Cardiac fibroblast (primary cell): ENCODE measurements at regions not wholly inside any gene's neighbourhood (a gene's known extent, or its start where the extent isn't known, plus 50 kb on each side); places are given as distances from the start of the nearest gene placed in this dataset.

Experiments used
- DNase-seq, 2 donors: peaks; one replicate each; pipeline versions ENCODE4 v3.0.0 to v3.0.0-alpha.2; 2010; ENCODE audit warnings: low read depth in 2 of 2
- H3K4me3 ChIP-seq, 2 donors: replicated peaks in 1 of 2; 1 replicate in 1 of 2; 2 replicates in 1 of 2; pipeline ENCODE4 v1.5.1; 2011; ENCODE audit warnings: low read depth in 2 of 2, low read length in 2 of 2, mild to moderate bottlenecking in 2 of 2, moderate library complexity in 1 of 2
- TF ChIP-seq, protein P1 (sequence below): IDR thresholded peaks from one replicate; pipeline ENCODE4 v1.5.1; 2011; ENCODE audit warnings: low read depth, mild to moderate bottlenecking, low read length, inconsistent platforms

DNA sequence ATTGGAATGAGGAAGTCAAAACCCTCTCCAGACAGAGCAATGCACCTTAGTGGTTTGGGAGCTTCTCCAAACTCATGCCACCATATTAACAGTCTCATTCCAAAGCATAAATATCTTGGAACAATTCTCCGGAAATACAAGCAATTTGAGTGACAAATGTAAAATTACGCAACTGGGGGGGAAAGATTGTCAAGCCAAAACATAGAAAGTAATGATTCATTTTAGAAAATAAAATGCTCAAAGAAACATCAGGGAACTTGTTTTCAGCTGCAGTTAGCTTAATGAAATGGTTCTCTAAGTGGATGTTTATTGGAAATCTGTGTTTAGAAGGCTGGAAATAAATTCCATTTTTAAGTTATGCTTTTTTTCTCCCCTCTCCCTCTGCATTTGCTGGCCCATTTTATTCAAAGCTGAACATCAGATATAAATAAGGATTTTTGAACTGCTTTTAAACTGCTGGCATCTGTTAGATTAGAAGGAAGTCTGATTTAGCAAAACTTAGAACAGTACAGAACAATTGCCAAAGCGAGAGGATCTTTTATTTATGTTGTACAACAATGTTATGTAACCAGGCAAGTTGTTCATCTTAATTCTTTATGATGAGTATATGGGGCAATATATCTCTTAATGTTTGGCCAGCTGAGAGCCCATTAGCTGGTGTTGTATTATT lies 551.9 kb downstream of the PRELID2 start:
- DNase-seq = peak; percentile 10 to 51
- H3K4me3 ChIP-seq = no peak overlapping the region
- TF ChIP-seq, protein P1, sequence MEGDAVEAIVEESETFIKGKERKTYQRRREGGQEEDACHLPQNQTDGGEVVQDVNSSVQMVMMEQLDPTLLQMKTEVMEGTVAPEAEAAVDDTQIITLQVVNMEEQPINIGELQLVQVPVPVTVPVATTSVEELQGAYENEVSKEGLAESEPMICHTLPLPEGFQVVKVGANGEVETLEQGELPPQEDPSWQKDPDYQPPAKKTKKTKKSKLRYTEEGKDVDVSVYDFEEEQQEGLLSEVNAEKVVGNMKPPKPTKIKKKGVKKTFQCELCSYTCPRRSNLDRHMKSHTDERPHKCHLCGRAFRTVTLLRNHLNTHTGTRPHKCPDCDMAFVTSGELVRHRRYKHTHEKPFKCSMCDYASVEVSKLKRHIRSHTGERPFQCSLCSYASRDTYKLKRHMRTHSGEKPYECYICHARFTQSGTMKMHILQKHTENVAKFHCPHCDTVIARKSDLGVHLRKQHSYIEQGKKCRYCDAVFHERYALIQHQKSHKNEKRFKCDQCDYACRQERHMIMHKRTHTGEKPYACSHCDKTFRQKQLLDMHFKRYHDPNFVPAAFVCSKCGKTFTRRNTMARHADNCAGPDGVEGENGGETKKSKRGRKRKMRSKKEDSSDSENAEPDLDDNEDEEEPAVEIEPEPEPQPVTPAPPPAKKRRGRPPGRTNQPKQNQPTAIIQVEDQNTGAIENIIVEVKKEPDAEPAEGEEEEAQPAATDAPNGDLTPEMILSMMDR = no peak

DNA sequence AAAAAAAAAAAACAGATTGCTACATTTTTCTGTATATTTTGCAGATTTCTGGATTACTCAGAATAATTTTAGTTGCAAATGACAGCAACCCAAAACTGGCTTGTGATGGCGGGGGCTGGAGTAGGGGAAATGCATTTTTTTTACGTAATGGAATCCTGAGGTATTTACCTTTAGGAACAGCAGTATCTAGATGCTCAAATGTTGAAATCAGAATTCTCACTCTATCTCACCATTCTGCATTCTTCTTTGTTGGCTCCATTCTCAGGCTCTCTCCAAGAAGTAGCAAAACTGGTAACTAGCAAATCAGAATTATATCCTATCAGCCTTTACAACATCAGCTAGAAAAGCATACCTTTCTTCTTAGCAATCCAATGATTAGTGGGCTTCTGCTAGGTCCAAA lies 554.3 kb downstream of the PRELID2 start:
- TF ChIP-seq, protein P1 = no peak
- no peak for DNase-seq
- H3K4me3 ChIP-seq = no peak overlapping the region

DNA sequence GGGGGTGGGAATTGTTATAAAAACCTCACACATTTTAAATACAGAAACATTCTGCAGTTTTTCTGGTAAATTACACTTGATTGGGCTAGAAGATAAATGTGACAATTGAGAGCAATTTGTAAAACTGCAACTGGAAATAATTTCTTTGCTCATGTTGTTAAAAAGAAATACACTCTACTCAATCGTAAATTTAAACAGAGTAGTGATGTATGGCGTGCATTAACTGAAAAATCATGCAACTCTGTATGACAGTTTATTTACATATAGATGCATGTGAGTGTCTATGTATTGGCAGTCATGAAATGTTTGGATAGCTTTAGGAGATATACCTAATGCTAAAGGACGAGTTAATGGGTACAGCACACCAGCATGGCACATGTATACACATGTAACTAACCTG lies 554.9 kb downstream of the PRELID2 start:
- TF ChIP-seq, protein P1 = no peak
- H3K4me3 ChIP-seq = no peak overlapping the region
- DNase-seq = no peak

DNA sequence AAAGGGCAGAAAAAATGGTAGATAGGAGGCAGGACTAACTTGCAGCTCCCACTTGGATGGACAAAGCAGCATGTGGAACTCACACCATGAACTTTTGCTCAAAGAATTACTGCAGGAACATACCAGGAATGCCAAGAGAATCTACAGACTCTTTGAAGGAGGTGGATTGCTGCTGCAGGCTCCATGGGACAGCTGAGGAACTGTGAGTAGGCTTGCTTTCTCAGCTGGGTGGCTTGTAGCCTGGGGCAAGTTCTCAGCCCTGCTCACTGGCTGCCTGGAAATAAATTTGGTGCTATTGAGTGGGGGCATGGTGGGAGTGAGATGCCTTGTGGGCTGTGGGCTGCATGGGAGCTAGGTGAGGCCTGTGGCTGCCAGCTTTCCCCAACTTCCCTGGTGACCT lies 574.5 kb downstream of the PRELID2 start:
- TF ChIP-seq, protein P1 = no peak
- H3K4me3 ChIP-seq = no peak overlapping the region
- DNase-seq = no peak

DNA sequence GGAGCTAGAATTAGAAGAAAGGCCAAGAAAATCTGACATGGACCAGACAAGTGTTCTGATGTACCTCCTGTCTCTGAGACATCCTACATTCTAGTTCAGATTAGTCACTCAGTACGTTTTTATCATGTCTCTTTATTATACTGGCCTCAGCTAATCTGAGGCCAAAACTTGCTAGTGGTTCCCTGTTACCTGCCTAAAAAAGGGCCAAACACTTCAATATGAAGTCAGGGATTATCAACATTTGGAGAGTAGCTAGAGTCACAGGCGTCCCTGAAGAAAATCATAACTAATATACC lies 587.4 kb downstream of the PRELID2 start:
- TF ChIP-seq, protein P1 = no peak
- DNase-seq = peak in 1 of 2 donors; percentile 37
- H3K4me3 ChIP-seq = no peak overlapping the region

DNA sequence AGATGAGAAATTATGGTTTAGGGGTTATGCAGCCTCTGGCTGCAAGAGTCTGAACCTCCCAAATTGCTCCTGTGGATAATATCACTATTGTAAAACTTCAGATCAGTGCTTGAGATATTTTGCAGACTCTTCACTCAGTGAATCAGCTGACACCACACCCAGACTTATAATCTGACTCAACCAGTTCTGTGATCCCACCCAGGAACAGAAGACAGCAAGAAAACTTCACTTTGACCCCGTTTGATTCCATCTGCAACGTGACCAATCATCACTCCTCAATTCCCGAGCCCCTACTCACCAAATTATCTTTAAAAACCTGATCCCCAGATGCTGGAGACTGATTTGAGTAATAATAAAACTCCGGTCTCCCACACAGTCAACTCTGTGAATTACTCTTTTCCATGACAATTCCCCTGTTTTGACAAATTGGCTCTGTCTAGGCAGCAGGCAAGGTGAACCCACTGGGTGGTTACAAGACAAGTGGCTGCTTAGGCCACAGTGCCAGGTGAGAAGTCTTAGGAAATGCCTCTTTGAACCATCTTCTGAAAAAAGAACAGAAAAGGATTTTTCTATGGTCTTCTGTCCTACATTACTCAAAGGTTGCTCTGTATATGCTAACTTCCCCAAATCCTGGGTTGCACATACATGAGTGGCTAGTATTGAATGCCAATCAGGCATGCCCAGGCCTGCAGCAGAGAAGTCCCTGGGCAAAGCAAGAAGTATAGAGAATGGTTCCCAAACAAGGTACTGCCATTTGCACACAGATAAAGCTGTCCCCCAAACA lies 588.0 kb downstream of the PRELID2 start:
- H3K4me3 ChIP-seq = no peak overlapping the region
- TF ChIP-seq, protein P1 = no peak
- peak in 1 of 2 donors; percentile 74 for DNase-seq
